ENCODE measurements at regions not wholly inside any gene's neighbourhood (a gene's known extent, or its start where the extent isn't known, plus 50 kb on each side); places are given as distances from the start of the nearest gene placed in this dataset.

GRCh38 chr1:184225283-184226099, 161.3 kb upstream of the C1orf21 start:
- TF ChIP-seq CTCF (IDR thresholded peaks at IDR 0.05): no peak
- TF ChIP-seq POLR2AphosphoS5 (IDR thresholded peaks at IDR 0.05): no peak

Data from suprapubic skin (tissue), 3 donors.